DOHH2 (cell line): ENCODE measurements at regions not wholly inside any gene's neighbourhood (a gene's known extent, or its start where the extent isn't known, plus 50 kb on each side); places are given as distances from the start of the nearest gene placed in this dataset.

ENCODE experiments used
- H3F3A ChIP-seq: fragments of 200-600 bp; sonication (generic), shearing (Covaris generic); 2 replicates; pipeline ENCODE4 v1.6.0; 2016; ENCODE audit warnings: antibody characterized with exemption, mild to moderate bottlenecking; ENCODE audit not compliant: control insufficient read depth, insufficient read depth
- H3K27ac ChIP-seq: fragments of 200-600 bp; sonication (generic); 2 replicates; pipeline ENCODE4 v1.5.1; 2014; ENCODE audit warnings: low read depth, mild to moderate bottlenecking, low read length, moderate library complexity
- H3K27me3 ChIP-seq: fragments of 200-600 bp; sonication (generic); 2 replicates; pipeline ENCODE4 v1.6.1; 2014; ENCODE audit warnings: mild to moderate bottlenecking, low read length, mixed read lengths; ENCODE audit not compliant: control insufficient read depth
- H3K36me3 ChIP-seq: fragments of 200-600 bp; sonication (generic); 2 replicates; pipeline ENCODE4 v1.6.1; 2014; ENCODE audit warnings: mild to moderate bottlenecking, low read length, moderate library complexity, mixed read lengths; ENCODE audit not compliant: control insufficient read depth
- H3K4me1 ChIP-seq: fragments of 200-600 bp; sonication (generic); 2 replicates; pipeline ENCODE4 v1.6.1; 2014; ENCODE audit warnings: mild to moderate bottlenecking, low read length, mixed read lengths; ENCODE audit not compliant: control insufficient read depth
- H3K4me2 ChIP-seq: fragments of 200-600 bp; sonication (generic); 2 replicates; pipeline ENCODE4 v1.6.0; 2014; ENCODE audit warnings: mild to moderate bottlenecking, low read length, moderate library complexity
- H3K4me3 ChIP-seq: fragments of 200-600 bp; sonication (generic); 2 replicates; pipeline ENCODE4 v1.5.1; 2014; ENCODE audit warnings: mild to moderate bottlenecking, low read length, mixed read lengths
- H3K79me2 ChIP-seq: fragments of 200-600 bp; sonication (generic); 2 replicates; pipeline ENCODE4 v1.6.1; 2014; ENCODE audit warnings: mild to moderate bottlenecking, low read length, mixed read lengths; ENCODE audit not compliant: control insufficient read depth
- H3K9me2 ChIP-seq: fragments of 200-600 bp; sonication (generic); replicated peaks from 2 replicates; pipeline ENCODE4 v1.6.1; 2014; ENCODE audit warnings: mild to moderate bottlenecking, low read length, mixed read lengths; ENCODE audit not compliant: control insufficient read depth
- H3K9me3 ChIP-seq: fragments of 200-600 bp; sonication (generic); 2 replicates; pipeline ENCODE4 v1.6.1; 2014; ENCODE audit warnings: antibody characterized with exemption, low read length, mixed read lengths; ENCODE audit not compliant: control insufficient read depth, insufficient read depth
- H4K20me1 ChIP-seq: fragments of 200-600 bp; sonication (generic); 2 replicates; pipeline ENCODE4 v1.6.0; 2014; ENCODE audit warnings: low read depth, mild to moderate bottlenecking, antibody characterized with exemption, low read length, moderate library complexity; ENCODE audit not compliant: control insufficient read depth, insufficient read depth
- EZH2phosphoT487 ChIP-seq: fragments of 200-600 bp; sonication (generic); IDR thresholded peaks from 2 replicates; pipeline ENCODE4 v1.6.1; 2017; ENCODE audit warnings: borderline replicate concordance, mild to moderate bottlenecking, antibody characterized with exemption, low read length, moderate library complexity, mixed read lengths
- TF ChIP-seq, protein P1 (sequence below): fragments of 200-600 bp; sonication (generic); IDR thresholded peaks from one replicate; pipeline ENCODE4 v1.5.1; 2014; ENCODE audit warnings: antibody characterized with exemption, mild to moderate bottlenecking, low read depth, low read length; ENCODE audit not compliant: poor library complexity, severe bottlenecking

- Histone ChIP-seq H3K4me2 (no peak overlapping the region), H3K4me3 (no peak overlapping the region), H3K36me3 (no peaks in the 10 kb centered on the region), H3K27me3 (no peaks in the 10 kb centered on the region), H3K9me3 (no peaks in the 10 kb centered on the region; the same call in 1 of the 2 replicates), H3K9me2 (no peaks in the 10 kb centered on the region), H3K4me1 (no peaks in the 10 kb centered on the region), H3K27ac (no peak overlapping the region), H4K20me1 (no peaks in the 10 kb centered on the region), H3K79me2 (no peaks in the 10 kb centered on the region), H3F3A (no peaks in the 10 kb centered on the region)
- TF ChIP-seq EZH2phosphoT487: no peak
- TF ChIP-seq, protein P1, sequence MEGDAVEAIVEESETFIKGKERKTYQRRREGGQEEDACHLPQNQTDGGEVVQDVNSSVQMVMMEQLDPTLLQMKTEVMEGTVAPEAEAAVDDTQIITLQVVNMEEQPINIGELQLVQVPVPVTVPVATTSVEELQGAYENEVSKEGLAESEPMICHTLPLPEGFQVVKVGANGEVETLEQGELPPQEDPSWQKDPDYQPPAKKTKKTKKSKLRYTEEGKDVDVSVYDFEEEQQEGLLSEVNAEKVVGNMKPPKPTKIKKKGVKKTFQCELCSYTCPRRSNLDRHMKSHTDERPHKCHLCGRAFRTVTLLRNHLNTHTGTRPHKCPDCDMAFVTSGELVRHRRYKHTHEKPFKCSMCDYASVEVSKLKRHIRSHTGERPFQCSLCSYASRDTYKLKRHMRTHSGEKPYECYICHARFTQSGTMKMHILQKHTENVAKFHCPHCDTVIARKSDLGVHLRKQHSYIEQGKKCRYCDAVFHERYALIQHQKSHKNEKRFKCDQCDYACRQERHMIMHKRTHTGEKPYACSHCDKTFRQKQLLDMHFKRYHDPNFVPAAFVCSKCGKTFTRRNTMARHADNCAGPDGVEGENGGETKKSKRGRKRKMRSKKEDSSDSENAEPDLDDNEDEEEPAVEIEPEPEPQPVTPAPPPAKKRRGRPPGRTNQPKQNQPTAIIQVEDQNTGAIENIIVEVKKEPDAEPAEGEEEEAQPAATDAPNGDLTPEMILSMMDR: no peak
Observed at GRCh38 chr5:114822863-114823262, 346.8 kb downstream of the TRIM36 start.

- Histone ChIP-seq H3K36me3 (no peaks in the 10 kb centered on the region), H3K27me3 (no peaks in the 10 kb centered on the region), H3K27ac (no peak overlapping the region), H3K9me3 (no peaks in the 10 kb centered on the region; the same call in 1 of the 2 replicates), H3K4me1 (no peaks in the 10 kb centered on the region), H3F3A (no peaks in the 10 kb centered on the region), H3K9me2 (no peaks in the 10 kb centered on the region), H3K79me2 (no peaks in the 10 kb centered on the region), H3K4me3 (no peak overlapping the region), H3K4me2 (no peak overlapping the region), H4K20me1 (no peaks in the 10 kb centered on the region)
- TF ChIP-seq, protein P1: no peak
- TF ChIP-seq EZH2phosphoT487: no peak
Observed at GRCh38 chr5:114822436-114822835, 347.3 kb downstream of the TRIM36 start.

GRCh38 chr5:114790403-114790792 lies 379.3 kb downstream of the TRIM36 start:
- Histone ChIP-seq H3K27me3 (no peaks in the 10 kb centered on the region), H3K27ac (no peak overlapping the region), H4K20me1 (no peaks in the 10 kb centered on the region), H3K9me3 (no peaks in the 10 kb centered on the region), H3K4me2 (no peak overlapping the region), H3K9me2 (no peaks in the 10 kb centered on the region), H3F3A (no peaks in the 10 kb centered on the region), H3K36me3 (no peaks in the 10 kb centered on the region), H3K4me3 (no peak overlapping the region), H3K4me1 (no peaks in the 10 kb centered on the region), H3K79me2 (no peaks in the 10 kb centered on the region)
- TF ChIP-seq, protein P1: no peak
- TF ChIP-seq EZH2phosphoT487: no peak
